HL-60 (cell line): ENCODE measurements at regions not wholly inside any gene's neighbourhood (a gene's known extent, or its start where the extent isn't known, plus 50 kb on each side); places are given as distances from the start of the nearest gene placed in this dataset.

ENCODE experiments used
- CTCF ChIP-seq: IDR thresholded peaks from one replicate; pipeline ENCODE4 v1.5.1; 2011; ENCODE audit warnings: low read length, control low read depth, inconsistent platforms; ENCODE audit not compliant: insufficient read depth
- GABPA ChIP-seq: IDR thresholded peaks from 2 replicates; pipeline ENCODE4 v1.6.1; 2012; ENCODE audit warnings: low read depth
- POLR2AphosphoS5 ChIP-seq: IDR thresholded peaks from 2 replicates; pipeline ENCODE4 v1.6.1; 2012; ENCODE audit warnings: low read depth
- REST ChIP-seq: IDR thresholded peaks from 2 replicates; pipeline ENCODE4 v1.6.1; 2012; ENCODE audit warnings: low read depth; ENCODE audit not compliant: insufficient replicate concordance

GRCh38 chrX:20456971-20457370, 190.3 kb upstream of the RPS6KA3 start:
- no peak for TF ChIP-seq CTCF
- no peak for TF ChIP-seq POLR2AphosphoS5
- TF ChIP-seq REST, result no peak
- no peak for TF ChIP-seq GABPA
